ENCODE measurements at regions not wholly inside any gene's neighbourhood (a gene's known extent, or its start where the extent isn't known, plus 50 kb on each side); places are given as distances from the start of the nearest gene placed in this dataset.
A peak's percentile ranks its signal among the peaks of the same experiment; 100 is the strongest.
"Not testable (repeated sequence)": the region's sequence is repeated elsewhere in the genome, so short reads cannot be mapped to it uniquely, and the experiment has no call there.

- no peak for DNase-seq
These were observed 266.7 kb downstream of the SPRY2 start for GRCh38 chr13:80074143-80074752.

GRCh38 chr13:80072231-80072630 is 268.7 kb downstream of the SPRY2 start:
- DNase-seq = no peak

- DNase-seq = no peak
These were observed 270.8 kb downstream of the SPRY2 start for GRCh38 chr13:80070024-80070703.

GRCh38 chr13:80069374-80069773 is 271.6 kb downstream of the SPRY2 start:
- no peak for DNase-seq

GRCh38 chr13:80065996-80066395 is 274.9 kb downstream of the SPRY2 start:
- DNase-seq = no peak

- DNase-seq = not testable (repeated sequence)
These were observed 278.5 kb downstream of the SPRY2 start for GRCh38 chr13:80062416-80062815.

- no peak for DNase-seq
These were observed 281.1 kb downstream of the SPRY2 start for GRCh38 chr13:80059789-80060188.

- DNase-seq = no peak
These were observed 282.3 kb downstream of the SPRY2 start for GRCh38 chr13:80058626-80059025.

GRCh38 chr13:80055847-80056246 is 285.1 kb downstream of the SPRY2 start:
- no peak for DNase-seq

GRCh38 chr13:80054806-80055205 is 286.1 kb downstream of the SPRY2 start:
- no peak for DNase-seq

GRCh38 chr13:80052286-80052685 is 288.6 kb downstream of the SPRY2 start:
- no peak for DNase-seq

GRCh38 chr13:80050252-80050651 is 290.7 kb downstream of the SPRY2 start:
- DNase-seq = no peak

GRCh38 chr13:80048802-80049201 is 292.1 kb downstream of the SPRY2 start:
- DNase-seq = peak; percentile 27

- no peak for DNase-seq
These were observed 292.9 kb downstream of the SPRY2 start for GRCh38 chr13:80048030-80048429.

GRCh38 chr13:80047406-80047805 is 293.5 kb downstream of the SPRY2 start:
- no peak for DNase-seq

GRCh38 chr13:80040981-80041317 is 300.0 kb downstream of the SPRY2 start:
- no peak for DNase-seq

- DNase-seq = no peak
These were observed 300.5 kb downstream of the SPRY2 start for GRCh38 chr13:80040196-80040980.

- DNase-seq = no peak
These were observed 301.9 kb downstream of the SPRY2 start for GRCh38 chr13:80039000-80039399.

GRCh38 chr13:80038371-80038770 is 302.6 kb downstream of the SPRY2 start:
- no peak for DNase-seq

GRCh38 chr13:80037505-80037888 is 303.4 kb downstream of the SPRY2 start:
- no peak for DNase-seq

- DNase-seq = peak; percentile 9
These were observed 304.0 kb downstream of the SPRY2 start for GRCh38 chr13:80036845-80037504.

- DNase-seq = no peak
These were observed 305.8 kb downstream of the SPRY2 start for GRCh38 chr13:80035096-80035495.

GRCh38 chr13:80033951-80034350 is 307.0 kb downstream of the SPRY2 start:
- no peak for DNase-seq

- DNase-seq = no peak
These were observed 307.6 kb downstream of the SPRY2 start for GRCh38 chr13:80033286-80033685.
